PC-9 (cell line): ENCODE measurements at regions not wholly inside any gene's neighbourhood (a gene's known extent, or its start where the extent isn't known, plus 50 kb on each side); places are given as distances from the start of the nearest gene placed in this dataset.

Experiments
- CTCF ChIP-seq: fragments of 200-600 bp; sonication (generic); conservative IDR thresholded peaks from 2 replicates; pipeline ENCODE4 v1.6.1; 2017; ENCODE audit warnings: mixed run types, antibody characterized with exemption, mild to moderate bottlenecking, moderate library complexity
- EZH2 ChIP-seq: fragments of 200-600 bp; sonication (generic); IDR thresholded peaks from 2 replicates; pipeline ENCODE4 v1.8.0; 2017; ENCODE audit warnings: antibody characterized with exemption, low read depth

- TF ChIP-seq CTCF: no peak
- TF ChIP-seq EZH2: no peak
These were observed 581.2 kb downstream of the CDH18 start for GRCh38 chr5:19406576-19407365.
